IMR-90 (cell line): ENCODE measurements at regions not wholly inside any gene's neighbourhood (a gene's known extent, or its start where the extent isn't known, plus 50 kb on each side); places are given as distances from the start of the nearest gene placed in this dataset.

Source experiments
- ATAC-seq: fragments of 200-7000 bp; cut with Tn5 transposase; 2 replicates; pipeline ENCODE4 v1.9.1; 2020; ENCODE audit warnings: low read depth, mild to moderate bottlenecking, moderate library complexity
- BruUV-seq: library from RNA; stranded (reverse); fragments of 400-500 nt; replicated peaks from 2 replicates; lab custom pipeline; 2021; lab: Mats Ljungman, UMichigan
- CTCF ChIA-PET: fragments of 300-600 bp; formaldehyde crosslinking; extraction: SDS; loops from one replicate; lab custom pipeline; 2021; ENCODE audit warnings: antibody characterized with exemption; lab: Yijun Ruan, JAX
- POLR2A ChIA-PET: fragments of 300-600 bp; sonication (Branson Sonifier 250); formaldehyde crosslinking; loops from one replicate; lab custom pipeline; 2022; ENCODE audit warnings: antibody characterized with exemption; ENCODE audit not compliant: unreplicated experiment; lab: Charles Lee
- DNase-seq: peaks from one replicate; pipeline ENCODE4 v3.0.0; 2013
- H2AFZ ChIP-seq: replicated peaks from 2 replicates; pipeline ENCODE3; 2013; ENCODE audit warnings: low read length, mild to moderate bottlenecking; ENCODE audit not compliant: poor library complexity
- H2AK5ac ChIP-seq: 2 replicates; pipeline ENCODE4 v1.6.1; 2013; ENCODE audit warnings: low read depth, low read length, inconsistent platforms
- H2AK9ac ChIP-seq: replicated peaks from 2 replicates; pipeline ENCODE3; 2013; ENCODE audit warnings: mild to moderate bottlenecking, low read depth, low read length, moderate library complexity; ENCODE audit not compliant: poor library complexity
- H2BK120ac ChIP-seq: 2 replicates; pipeline ENCODE4 v1.6.1; 2013; ENCODE audit warnings: low read depth, low read length, inconsistent platforms
- H2BK15ac ChIP-seq: 3 replicates; pipeline ENCODE4 v1.6.1; 2013; ENCODE audit warnings: low read depth, low read length, inconsistent platforms
- H2BK20ac ChIP-seq: 2 replicates; pipeline ENCODE4 v1.6.1; 2013; ENCODE audit warnings: low read depth, mild to moderate bottlenecking, inconsistent platforms, low read length, moderate library complexity
- H2BK5ac ChIP-seq: 2 replicates; pipeline ENCODE4 v1.6.1; 2013; ENCODE audit warnings: mild to moderate bottlenecking, low read depth, low read length, inconsistent platforms; ENCODE audit not compliant: poor library complexity, severe bottlenecking
- H3K14ac ChIP-seq: replicated peaks from 2 replicates; pipeline ENCODE4 v1.6.1; 2013; ENCODE audit warnings: low read depth, low read length, inconsistent platforms
- H3K18ac ChIP-seq: 2 replicates; pipeline ENCODE4 v1.6.1; 2013; ENCODE audit warnings: low read depth, low read length, control low read depth
- H3K23ac ChIP-seq: 2 replicates; pipeline ENCODE4 v1.6.1; 2013; ENCODE audit warnings: low read depth, low read length, inconsistent platforms
- H3K27ac ChIP-seq: 2 replicates; pipeline ENCODE4 v1.5.1; 2013; ENCODE audit warnings: mild to moderate bottlenecking, control low read depth, low read length; ENCODE audit not compliant: insufficient read depth
- H3K27me3 ChIP-seq: 2 replicates; pipeline ENCODE4 v1.6.1; 2013; ENCODE audit warnings: low read length; ENCODE audit not compliant: control insufficient read depth, insufficient read depth
- H3K36me3 ChIP-seq: 2 replicates; pipeline ENCODE4 v1.6.1; 2013; ENCODE audit warnings: low read length, mixed read lengths; ENCODE audit not compliant: control insufficient read depth, insufficient read depth
- H3K4ac ChIP-seq: 2 replicates; pipeline ENCODE4 v1.6.1; 2013; ENCODE audit warnings: low read depth, low read length, inconsistent platforms
- H3K4me1 ChIP-seq: 2 replicates; pipeline ENCODE4 v1.6.1; 2013; ENCODE audit warnings: low read length, mixed read lengths; ENCODE audit not compliant: control insufficient read depth, insufficient read depth
- H3K4me2 ChIP-seq: 2 replicates; pipeline ENCODE4 v1.6.1; 2013; ENCODE audit warnings: low read depth, mild to moderate bottlenecking, control low read depth, low read length, moderate library complexity
- H3K4me3 ChIP-seq: 2 replicates; pipeline ENCODE4 v1.5.1; 2013; ENCODE audit warnings: low read depth, mild to moderate bottlenecking, control low read depth, low read length, moderate library complexity; ENCODE audit not compliant: insufficient read depth
- H3K56ac ChIP-seq: 2 replicates; pipeline ENCODE4 v1.6.1; 2013; ENCODE audit warnings: low read length, inconsistent platforms; ENCODE audit not compliant: insufficient read depth; ENCODE audit errors: extremely low read depth
- H3K79me1 ChIP-seq, 2 experiments: 2 replicates each; pipeline ENCODE4 v1.6.1; 2013; ENCODE audit warnings: low read length in 2 of 2, inconsistent platforms in 1 of 2, low read depth in 1 of 2
- H3K9ac ChIP-seq: 2 replicates; pipeline ENCODE4 v1.6.1; 2013; ENCODE audit warnings: low read depth, low read length, control low read depth
- H3K9me1 ChIP-seq: 2 replicates; pipeline ENCODE4 v1.6.1; 2013; ENCODE audit warnings: low read length, inconsistent platforms; ENCODE audit not compliant: insufficient read depth
- H3K9me3 ChIP-seq: 2 replicates; pipeline ENCODE4 v1.6.1; 2013; ENCODE audit warnings: low read length; ENCODE audit not compliant: control insufficient read depth, insufficient read depth
- H4K20me1 ChIP-seq: 2 replicates; pipeline ENCODE4 v1.6.1; 2013; ENCODE audit warnings: low read length, inconsistent platforms; ENCODE audit not compliant: insufficient read depth
- H4K5ac ChIP-seq: 2 replicates; pipeline ENCODE4 v1.6.1; 2013; ENCODE audit warnings: mild to moderate bottlenecking, low read depth, low read length, control low read depth
- H4K8ac ChIP-seq, 2 experiments: 2 replicates each; pipeline ENCODE4 v1.6.1; 2013; ENCODE audit warnings: low read depth in 2 of 2, low read length in 2 of 2, control low read depth in 1 of 2, inconsistent platforms in 1 of 2
- H4K91ac ChIP-seq: 2 replicates; pipeline ENCODE4 v1.6.1; 2013; ENCODE audit warnings: low read depth, low read length, inconsistent platforms; ENCODE audit not compliant: insufficient read depth
- BHLHE40 ChIP-seq: fragments of 150-350 bp; IDR thresholded peaks from 2 replicates; pipeline ENCODE4 v1.6.1; 2016; ENCODE audit warnings: mild to moderate bottlenecking, low read depth, low read length
- CEBPB ChIP-seq: IDR thresholded peaks from 2 replicates; pipeline ENCODE4 v1.6.1; 2012; ENCODE audit warnings: low read depth, low read length, improper control_type of control experiment
- FOS ChIP-seq: fragments of 150-350 bp; IDR thresholded peaks from 2 replicates; pipeline ENCODE4 v1.6.1; 2016; ENCODE audit warnings: low read depth, low read length
- MAFK ChIP-seq: IDR thresholded peaks from 2 replicates; pipeline ENCODE4 v1.6.1; 2012; ENCODE audit warnings: low read depth, low read length, improper control_type of control experiment
- MAZ ChIP-seq: IDR thresholded peaks from 2 replicates; pipeline ENCODE4 v1.6.1; 2012; ENCODE audit warnings: low read depth, mild to moderate bottlenecking, low read length, improper control_type of control experiment, moderate library complexity, borderline replicate concordance
- MXI1 ChIP-seq: IDR thresholded peaks from 2 replicates; pipeline ENCODE4 v1.6.1; 2012; ENCODE audit warnings: low read depth, mild to moderate bottlenecking, low read length, moderate library complexity, borderline replicate concordance
- NFE2L2 ChIP-seq: fragments of 150-350 bp; IDR thresholded peaks from 2 replicates; pipeline ENCODE4 v1.6.1; 2016; ENCODE audit warnings: low read depth, mild to moderate bottlenecking, low read length
- POLR2A ChIP-seq: IDR thresholded peaks from 2 replicates; pipeline ENCODE4 v1.6.1; 2012; ENCODE audit warnings: mild to moderate bottlenecking, low read depth, low read length
- RAD21 ChIP-seq: IDR thresholded peaks from 2 replicates; pipeline ENCODE4 v1.6.1; 2012; ENCODE audit warnings: low read length, improper control_type of control experiment
- RCOR1 ChIP-seq: IDR thresholded peaks from 2 replicates; pipeline ENCODE4 v1.6.1; 2012; ENCODE audit warnings: mild to moderate bottlenecking, low read length, improper control_type of control experiment; ENCODE audit not compliant: insufficient replicate concordance
- RFX5 ChIP-seq: IDR thresholded peaks from 2 replicates; pipeline ENCODE4 v1.8.0; 2012; ENCODE audit warnings: low read depth, mild to moderate bottlenecking, low read length, moderate library complexity
- SMC3 ChIP-seq: fragments of 150-350 bp; IDR thresholded peaks from 2 replicates; pipeline ENCODE4 v1.6.1; 2016; ENCODE audit warnings: low read depth, mild to moderate bottlenecking, antibody characterized with exemption, low read length, moderate library complexity
- WGBS, 2 experiments: methylation state at CpG; one replicate each; pipeline versions ENCODE4 v1.1.5 to v1.1.7; 2013; ENCODE audit warnings: missing lambda C conversion rate in 2 of 2; ENCODE audit not compliant: insufficient read length in 1 of 2; ENCODE audit errors: extremely low coverage in 2 of 2; 5-methylcytosine and 5-hydroxymethylcytosine counted together
- dilution Hi-C: fragments of 300-500 bp; cut with HindIII; formaldehyde crosslinking; loops from one replicate; pipeline ENCODE4 v1.14.3; 2018; ENCODE audit warnings: low sequenced_read_pairs; ENCODE audit not compliant: unreplicated experiment
- in situ Hi-C: fragments of 300-500 bp; cut with MboI; formaldehyde crosslinking; loops from 3 replicates; pipeline ENCODE4 v1.14.3; 2019; ENCODE audit warnings: low sequenced_read_pairs, inconsistent platforms, mixed read lengths
- intact Hi-C: fragments of 100-400 bp; cut with micrococcal nuclease; formaldehyde crosslinking; loops from 2 replicates; pipeline ENCODE4 v1.10.0; 2022
- TF ChIP-seq, protein P1 (sequence below): fragments of 150-350 bp; IDR thresholded peaks from 2 replicates; pipeline ENCODE4 v1.6.1; 2016; ENCODE audit warnings: low read depth, mild to moderate bottlenecking, low read length, moderate library complexity, borderline replicate concordance

GRCh38 chr1:18032172-18032859 is 75.3 kb upstream of the IGSF21 start:
- Histone ChIP-seq H2BK15ac (no peak overlapping the region), H2AK5ac (no peak overlapping the region), H3K23ac (no peak overlapping the region), H3K79me1 (no peaks in the 10 kb centered on the region), H3K14ac (no peak overlapping the region), H3K4ac (no peak overlapping the region), H2AK9ac (no peak overlapping the region), H2BK5ac (no peak overlapping the region), H4K5ac (no peak overlapping the region), H2BK120ac (no peak overlapping the region), H4K20me1 (no peaks in the 10 kb centered on the region), H3K4me1 (no peaks in the 10 kb centered on the region), H2BK20ac (no peak overlapping the region), H3K27me3 (no peaks in the 10 kb centered on the region), H3K27ac (no peak overlapping the region), H3K9me3 (no peaks in the 10 kb centered on the region), H3K36me3 (no peaks in the 10 kb centered on the region), H3K4me3 (no peak overlapping the region), H4K91ac (no peak overlapping the region), H3K9ac (no peak overlapping the region), H2AFZ (no peak overlapping the region), H3K9me1 (no peaks in the 10 kb centered on the region), H3K4me2 (no peak overlapping the region), H4K8ac (no peak overlapping the region), H3K56ac (no peak overlapping the region), H3K18ac (no peak overlapping the region)
- 60% methylated on average over 2 of the region's 13 CpGs; no CpG with 5 or more reads in 1 of the 2 experiments for WGBS, 2 experiments
- ChIA-PET CTCF (no interaction called here), POLR2A (no interaction called here)
- DNase-seq (no peak), ATAC-seq (no peak)
- in situ Hi-C loops: no loop called here
- TF ChIP-seq MXI1 (no peak), MAZ (no peak), RAD21 (no peak), FOS (no peak), SMC3 (no peak), RCOR1 (no peak), POLR2A (no peak), RFX5 (no peak), MAFK (no peak), NFE2L2 (no peak), BHLHE40 (no peak), CEBPB (no peak)
- TF ChIP-seq, protein P1, sequence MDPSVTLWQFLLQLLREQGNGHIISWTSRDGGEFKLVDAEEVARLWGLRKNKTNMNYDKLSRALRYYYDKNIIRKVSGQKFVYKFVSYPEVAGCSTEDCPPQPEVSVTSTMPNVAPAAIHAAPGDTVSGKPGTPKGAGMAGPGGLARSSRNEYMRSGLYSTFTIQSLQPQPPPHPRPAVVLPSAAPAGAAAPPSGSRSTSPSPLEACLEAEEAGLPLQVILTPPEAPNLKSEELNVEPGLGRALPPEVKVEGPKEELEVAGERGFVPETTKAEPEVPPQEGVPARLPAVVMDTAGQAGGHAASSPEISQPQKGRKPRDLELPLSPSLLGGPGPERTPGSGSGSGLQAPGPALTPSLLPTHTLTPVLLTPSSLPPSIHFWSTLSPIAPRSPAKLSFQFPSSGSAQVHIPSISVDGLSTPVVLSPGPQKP: no peak
- intact Hi-C loops: no loop called here
- dilution Hi-C loops: no loop called here
- BruUV-seq: no TSS peak
